HepG2 (cell line): ENCODE measurements at regions not wholly inside any gene's neighbourhood (a gene's known extent, or its start where the extent isn't known, plus 50 kb on each side); places are given as distances from the start of the nearest gene placed in this dataset.

ENCODE experiments used
- ATAC-seq: fragments of 200-7000 bp; cut with Tn5 transposase; 3 replicates; pipeline ENCODE4 v1.9.1; 2020; ENCODE audit warnings: mild to moderate bottlenecking, moderate library complexity
- BruUV-seq: library from RNA; stranded (reverse); fragments of 400-500 nt; replicated peaks from 2 replicates; lab custom pipeline; 2021; lab: Mats Ljungman, UMichigan
- CTCF ChIA-PET: fragments of 300-600 bp; formaldehyde crosslinking; extraction: SDS; loops from one replicate; lab custom pipeline; 2021; ENCODE audit warnings: low total read pairs, inconsistent platforms, low intra/inter-chr PET ratio; lab: Yijun Ruan, JAX
- POLR2A ChIA-PET: fragments of 350-600 bp; sonication (Branson Sonifier 250); formaldehyde crosslinking; loops from one replicate; lab custom pipeline; 2020; ENCODE audit warnings: antibody characterized with exemption, inconsistent platforms; lab: Yijun Ruan, JAX
- DNase-seq: peaks from one replicate; pipeline ENCODE4 v3.0.0-alpha.2; 2015; ENCODE audit warnings: low spot score
- FAIRE-seq: peaks from 3 replicates; lab custom pipeline; 2011; peaks lifted over from hg19 to GRCh38; lab: Jason Lieb, UNC
- H2AFZ ChIP-seq: one replicate; pipeline ENCODE4 v1.6.1; 2011; ENCODE audit warnings: low read length, inconsistent platforms
- H3K27ac ChIP-seq: fragments of 300-600 bp; 3 replicates; pipeline ENCODE4 v1.8.0; 2011; ENCODE audit warnings: mixed run types, mild to moderate bottlenecking, mixed read lengths, low read length, inconsistent platforms; ENCODE audit not compliant: insufficient read depth; ENCODE audit errors: extremely low read length
- H3K27me3 ChIP-seq, 2 experiments: fragments of 200-600 bp in 1 of 2; 2 replicates in 1 of 2; 3 replicates in 1 of 2; pipeline versions ENCODE4 v1.6.0 to v1.8.0; 2011; ENCODE audit warnings: low read length in 2 of 2, mild to moderate bottlenecking in 2 of 2, moderate library complexity in 2 of 2, inconsistent platforms in 1 of 2; ENCODE audit not compliant: insufficient read depth in 2 of 2, control insufficient read depth in 1 of 2
- H3K36me3 ChIP-seq, 2 experiments: fragments of 200-600 bp in 1 of 2; replicated peaks in 1 of 2; 2 replicates in 1 of 2; 3 replicates in 1 of 2; pipeline versions ENCODE4 v1.5.1 to v1.8.0; 2011; ENCODE audit warnings: low read length in 2 of 2, inconsistent platforms in 1 of 2; ENCODE audit not compliant: insufficient read depth in 2 of 2, control insufficient read depth in 1 of 2
- H3K4me1 ChIP-seq: 2 replicates; pipeline ENCODE4 v1.5.1; 2012; ENCODE audit warnings: low read length, inconsistent platforms; ENCODE audit not compliant: insufficient read depth
- H3K4me2 ChIP-seq: 2 replicates; pipeline ENCODE4 v1.6.0; 2011; ENCODE audit warnings: low read depth, low read length, inconsistent platforms
- H3K4me3 ChIP-seq, 3 experiments: fragments of 200-600 bp in 1 of 3; sonication (generic), shearing (Covaris generic) in 1 of 3; replicated peaks in 1 of 3; 2 replicates each; pipeline ENCODE4 v1.5.1; 2011 to 2016; ENCODE audit warnings: low read length in 3 of 3, inconsistent platforms in 2 of 3, low read depth in 2 of 3, mild to moderate bottlenecking in 2 of 3, control low read depth in 1 of 3, mixed read lengths in 1 of 3; ENCODE audit not compliant: insufficient read depth in 1 of 3
- H3K79me2 ChIP-seq: one replicate; pipeline ENCODE4 v1.6.1; 2011; ENCODE audit warnings: low read length, inconsistent platforms; ENCODE audit not compliant: insufficient read depth
- H3K9ac ChIP-seq: 2 replicates; pipeline ENCODE4 v1.6.0; 2011; ENCODE audit warnings: mild to moderate bottlenecking, low read depth, low read length, inconsistent platforms; ENCODE audit not compliant: insufficient read depth
- H3K9me3 ChIP-seq: 2 replicates; pipeline ENCODE4 v1.5.1; 2012; ENCODE audit warnings: mild to moderate bottlenecking, low read length
- H4K20me1 ChIP-seq: 2 replicates; pipeline ENCODE4 v1.6.0; 2011; ENCODE audit warnings: inconsistent platforms, mild to moderate bottlenecking, low read length, moderate library complexity; ENCODE audit not compliant: insufficient read depth
- RAD51 ChIP-seq: fragments of 450-650 bp; IDR thresholded peaks from 2 replicates; pipeline ENCODE4 v1.6.1; 2016; ENCODE audit warnings: borderline replicate concordance
- RFXANK ChIP-seq: IDR thresholded peaks from 2 replicates; pipeline ENCODE4 v1.6.1; 2016
- TCF12 ChIP-seq, 2 experiments: fragments of 450-650 bp in 1 of 2; sonication (generic) in 1 of 2; formaldehyde crosslinking in 1 of 2; IDR thresholded peaks; 2 replicates each; pipeline versions ENCODE4 v1.6.1 to v1.8.0; 2017 to 2022; ENCODE audit warnings: antibody characterized with exemption in 1 of 2, mild to moderate bottlenecking in 1 of 2, missing genetic modification reagents in 1 of 2, moderate library complexity in 1 of 2
- ZFP36 ChIP-seq: fragments of 150-350 bp; IDR thresholded peaks from 2 replicates; pipeline ENCODE4 v1.6.1; 2018; ENCODE audit warnings: borderline replicate concordance, low read length, low read depth; ENCODE audit not compliant: partially characterized antibody
- WGBS: methylation state at CpG from one replicate; pipeline ENCODE4 v1.1.6; 2017; ENCODE audit warnings: low lambda C conversion rate; 5-methylcytosine and 5-hydroxymethylcytosine counted together
- in situ Hi-C: cut with HindIII; loops from 2 replicates; pipeline ENCODE4 v1.10.0; 2017; ENCODE audit warnings: low pct_unique_long_range_greater_than_20kb; ENCODE audit not compliant: extremely low pct_ligation_motif_present
- intact Hi-C: fragments of 100-400 bp; cut with micrococcal nuclease; formaldehyde crosslinking; loops from one replicate; pipeline ENCODE4 v1.10.0; 2022; ENCODE audit not compliant: unreplicated experiment

- ATAC-seq = no peak
- 8% methylated on average over 6 of the region's 6 CpGs for WGBS
- no peaks in the 10 kb centered on the region for H3K9me3 ChIP-seq
Observed at GRCh38 chr3:117455782-117456181, 746.2 kb downstream of the TUSC7 start.

GRCh38 chr3:117463276-117464115 lies 753.9 kb downstream of the TUSC7 start:
- H3K36me3 ChIP-seq = no peaks in the 10 kb centered on the region
- no peak overlapping the region for H3K4me3 ChIP-seq
- CTCF ChIA-PET = no interaction called here
- intact Hi-C loops = no loop called here
- no peaks in the 10 kb centered on the region for H3K27me3 ChIP-seq
- no peak overlapping the region for H2AFZ ChIP-seq
- H3K27ac ChIP-seq = no peak overlapping the region
- BruUV-seq = no TSS peak
- DNase-seq = no peak
- no peak overlapping the region for H3K9ac ChIP-seq
- H3K9me3 ChIP-seq = no peaks in the 10 kb centered on the region
- in situ Hi-C loops = no loop called here
- TF ChIP-seq RFXANK = no peak
- TF ChIP-seq TCF12 (IDR thresholded peaks at IDR 0.05) = no peak
- no peak for TF ChIP-seq TCF12 (CRISPR knock-in tag; IDR thresholded peaks at IDR 0.05)
- TF ChIP-seq ZFP36 = no peak
- H3K4me2 ChIP-seq = no peak overlapping the region
- no peaks in the 10 kb centered on the region for H3K79me2 ChIP-seq
- no peaks in the 10 kb centered on the region for H3K4me1 ChIP-seq
- no peak for FAIRE-seq
- no peak for ATAC-seq
- 5% methylated on average over 1 of the region's 1 CpG for WGBS
- no peaks in the 10 kb centered on the region for H4K20me1 ChIP-seq
- POLR2A ChIA-PET = no interaction called here

More at GRCh38 chr3:117455782-117456181, 746.2 kb downstream of the TUSC7 start:
- intact Hi-C loops = no loop called here
- Histone ChIP-seq H3K27ac (no peak overlapping the region), H3K4me2 (no peak overlapping the region), H4K20me1 (no peaks in the 10 kb centered on the region), H3K4me3 (no peak overlapping the region), H3K79me2 (no peaks in the 10 kb centered on the region), H3K36me3 (no peaks in the 10 kb centered on the region), H3K4me1 (no peaks in the 10 kb centered on the region), H3K9ac (no peak overlapping the region), H2AFZ (no peak overlapping the region), H3K27me3 (no peaks in the 10 kb centered on the region)
- in situ Hi-C loops = no loop called here
- DNase-seq (no peak), FAIRE-seq (no peak)
- no TSS peak for BruUV-seq
- ChIA-PET CTCF (no interaction called here), POLR2A (no interaction called here)
- no peak for TF ChIP-seq RAD51
